Activated CD8-positive, alpha-beta T cell treated with anti-CD3 and anti-CD28 coated beads for 36 hours (primary cell): ENCODE measurements at regions not wholly inside any gene's neighbourhood (a gene's known extent, or its start where the extent isn't known, plus 50 kb on each side); places are given as distances from the start of the nearest gene placed in this dataset.

ENCODE experiments used
- ATAC-seq: fragments of 200-7000 bp; cut with Tn5 transposase; one replicate; pipeline ENCODE4 v1.10.0; 2021; ENCODE audit warnings: mild to moderate bottlenecking, moderate library complexity
- CTCF ChIA-PET: fragments of 350-600 bp; sonication (Branson Sonifier 250); formaldehyde crosslinking; loops from one replicate; lab custom pipeline; 2021; ENCODE audit warnings: antibody characterized with exemption; lab: Charles Lee
- POLR2A ChIA-PET: fragments of 350-600 bp; sonication (Branson Sonifier 250); formaldehyde crosslinking; loops from one replicate; lab custom pipeline; 2021; ENCODE audit warnings: antibody characterized with exemption; lab: Charles Lee
- DNase-seq: peaks from one replicate; pipeline ENCODE4 v3.0.0-alpha.2; 2020
- H3K27ac Mint-ChIP-seq: one replicate; pipeline ENCODE4 v1.8.0; 2021; ENCODE audit warnings: mild to moderate bottlenecking, mixed read lengths
- H3K27me3 Mint-ChIP-seq: one replicate; pipeline ENCODE4 v1.8.0; 2021; ENCODE audit warnings: mixed read lengths
- H3K36me3 Mint-ChIP-seq: one replicate; pipeline ENCODE4 v1.8.0; 2021; ENCODE audit warnings: low read depth, mixed read lengths
- H3K4me1 Mint-ChIP-seq: one replicate; pipeline ENCODE4 v1.8.0; 2021; ENCODE audit warnings: low read depth, mixed read lengths
- H3K4me3 Mint-ChIP-seq: one replicate; pipeline ENCODE4 v1.8.0; 2021; ENCODE audit warnings: mild to moderate bottlenecking, moderate library complexity, mixed read lengths
- H3K9me3 Mint-ChIP-seq: one replicate; pipeline ENCODE4 v1.8.0; 2021; ENCODE audit warnings: mixed read lengths
- intact Hi-C: fragments of 100-400 bp; cut with micrococcal nuclease; formaldehyde crosslinking; loops from one replicate; pipeline ENCODE4 v1.10.0; 2022
- TF ChIP-seq, protein P1 (sequence below): fragments of 200-600 bp; IDR thresholded peaks from one replicate; pipeline ENCODE4 v1.8.0; 2022; ENCODE audit warnings: antibody characterized with exemption, mild to moderate bottlenecking

DNA sequence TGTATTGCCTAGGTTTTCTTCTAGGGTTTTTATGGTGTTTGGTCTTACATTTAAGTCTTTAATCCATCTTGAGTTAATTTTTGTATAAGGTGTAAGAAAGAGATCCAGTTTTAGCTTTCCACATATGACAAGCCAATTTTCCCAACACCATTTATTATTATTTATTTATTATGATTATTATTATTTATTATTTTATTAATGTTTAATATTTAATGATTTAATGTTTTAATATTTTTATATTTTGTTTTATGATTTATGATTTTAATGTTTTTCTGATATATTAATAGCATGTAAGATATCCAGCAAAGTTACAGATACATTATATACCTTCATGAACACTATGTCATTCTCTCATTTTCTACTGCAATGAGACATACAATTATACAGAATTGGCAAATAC, 1082.0 kb downstream of the DSC3 start:
- ATAC-seq (no peak), DNase-seq (no peak)
- H3K27ac Mint-ChIP-seq, result no peak overlapping the region
- intact Hi-C loops, result no loop called here
- no peaks in the 10 kb centered on the region for H3K4me1 Mint-ChIP-seq
- ChIA-PET CTCF (no interaction called here), POLR2A (no interaction called here)
- H3K36me3 Mint-ChIP-seq, result no peaks in the 10 kb centered on the region
- peaks cover 8% of the 10 kb centered on the region for H3K9me3 Mint-ChIP-seq
- H3K4me3 Mint-ChIP-seq, result no peak overlapping the region
- no peaks in the 10 kb centered on the region for H3K27me3 Mint-ChIP-seq
- TF ChIP-seq, protein P1, sequence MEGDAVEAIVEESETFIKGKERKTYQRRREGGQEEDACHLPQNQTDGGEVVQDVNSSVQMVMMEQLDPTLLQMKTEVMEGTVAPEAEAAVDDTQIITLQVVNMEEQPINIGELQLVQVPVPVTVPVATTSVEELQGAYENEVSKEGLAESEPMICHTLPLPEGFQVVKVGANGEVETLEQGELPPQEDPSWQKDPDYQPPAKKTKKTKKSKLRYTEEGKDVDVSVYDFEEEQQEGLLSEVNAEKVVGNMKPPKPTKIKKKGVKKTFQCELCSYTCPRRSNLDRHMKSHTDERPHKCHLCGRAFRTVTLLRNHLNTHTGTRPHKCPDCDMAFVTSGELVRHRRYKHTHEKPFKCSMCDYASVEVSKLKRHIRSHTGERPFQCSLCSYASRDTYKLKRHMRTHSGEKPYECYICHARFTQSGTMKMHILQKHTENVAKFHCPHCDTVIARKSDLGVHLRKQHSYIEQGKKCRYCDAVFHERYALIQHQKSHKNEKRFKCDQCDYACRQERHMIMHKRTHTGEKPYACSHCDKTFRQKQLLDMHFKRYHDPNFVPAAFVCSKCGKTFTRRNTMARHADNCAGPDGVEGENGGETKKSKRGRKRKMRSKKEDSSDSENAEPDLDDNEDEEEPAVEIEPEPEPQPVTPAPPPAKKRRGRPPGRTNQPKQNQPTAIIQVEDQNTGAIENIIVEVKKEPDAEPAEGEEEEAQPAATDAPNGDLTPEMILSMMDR, result no peak

GRCh38 chr18:29930231-29930630, 1112.3 kb downstream of the DSC3 start:
- intact Hi-C loops, result no loop called here
- Mint-ChIP-seq H3K9me3 (peaks cover 9% of the 10 kb centered on the region), H3K4me1 (no peaks in the 10 kb centered on the region), H3K4me3 (no peak overlapping the region), H3K36me3 (no peaks in the 10 kb centered on the region), H3K27ac (no peak overlapping the region), H3K27me3 (no peaks in the 10 kb centered on the region)
- TF ChIP-seq, protein P1, result no peak
- ATAC-seq, result no peak
- no peak for DNase-seq
- POLR2A ChIA-PET, result no interaction called here
- CTCF ChIA-PET, result no interaction called here

DNA sequence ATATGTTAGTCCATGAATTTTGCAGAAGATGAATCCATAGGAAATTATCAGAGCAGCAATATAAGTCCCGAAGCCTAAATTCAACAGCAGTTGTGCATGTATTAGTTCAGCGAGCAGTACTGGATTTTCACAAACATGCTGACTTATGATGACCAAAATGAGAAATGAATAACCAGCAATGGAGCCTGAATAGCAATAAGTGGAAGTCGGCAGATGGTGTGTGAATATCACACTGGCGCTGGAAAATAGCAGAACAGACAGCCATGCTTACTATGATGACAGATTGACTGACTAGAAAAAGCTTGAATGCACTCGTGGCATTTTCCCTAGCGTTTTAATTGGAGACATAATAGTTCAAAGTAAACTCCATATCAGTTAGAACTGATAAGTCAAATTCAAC, 1114.5 kb downstream of the DSC3 start:
- TF ChIP-seq, protein P1, result no peak
- H3K27me3 Mint-ChIP-seq, result no peaks in the 10 kb centered on the region
- ChIA-PET CTCF (no interaction called here), POLR2A (no interaction called here)
- intact Hi-C loops, result no loop called here
- DNase-seq (no peak), ATAC-seq (no peak)
- H3K36me3 Mint-ChIP-seq, result no peaks in the 10 kb centered on the region
- H3K9me3 Mint-ChIP-seq, result peaks cover 13% of the 10 kb centered on the region
- H3K4me1 Mint-ChIP-seq, result no peaks in the 10 kb centered on the region
- no peak overlapping the region for H3K27ac Mint-ChIP-seq
- H3K4me3 Mint-ChIP-seq, result no peak overlapping the region

GRCh38 chr18:29925566-29925965, 1117.0 kb downstream of the DSC3 start:
- no peaks in the 10 kb centered on the region for H3K4me1 Mint-ChIP-seq
- CTCF ChIA-PET, result no interaction called here
- H3K9me3 Mint-ChIP-seq, result peaks cover 13% of the 10 kb centered on the region
- intact Hi-C loops, result no loop called here
- ATAC-seq (no peak), DNase-seq (no peak)
- H3K36me3 Mint-ChIP-seq, result no peaks in the 10 kb centered on the region
- H3K27ac Mint-ChIP-seq, result no peak overlapping the region
- no peak overlapping the region for H3K4me3 Mint-ChIP-seq
- TF ChIP-seq, protein P1, result no peak
- no peaks in the 10 kb centered on the region for H3K27me3 Mint-ChIP-seq
- POLR2A ChIA-PET, result no interaction called here

- H3K4me1 Mint-ChIP-seq, result no peaks in the 10 kb centered on the region
- intact Hi-C loops, result no loop called here
- no peaks in the 10 kb centered on the region for H3K27me3 Mint-ChIP-seq
- H3K36me3 Mint-ChIP-seq, result no peaks in the 10 kb centered on the region
- peaks cover 6% of the 10 kb centered on the region for H3K9me3 Mint-ChIP-seq
- POLR2A ChIA-PET, result no interaction called here
- no peak overlapping the region for H3K27ac Mint-ChIP-seq
- TF ChIP-seq, protein P1, result no peak
- H3K4me3 Mint-ChIP-seq, result no peak overlapping the region
- CTCF ChIA-PET, result no interaction called here
- DNase-seq (no peak), ATAC-seq (no peak)
Observed at GRCh38 chr18:29912351-29912750, 1130.2 kb downstream of the DSC3 start.
